ENCODE measurements at regions not wholly inside any gene's neighbourhood (a gene's known extent, or its start where the extent isn't known, plus 50 kb on each side); places are given as distances from the start of the nearest gene placed in this dataset.

DNA sequence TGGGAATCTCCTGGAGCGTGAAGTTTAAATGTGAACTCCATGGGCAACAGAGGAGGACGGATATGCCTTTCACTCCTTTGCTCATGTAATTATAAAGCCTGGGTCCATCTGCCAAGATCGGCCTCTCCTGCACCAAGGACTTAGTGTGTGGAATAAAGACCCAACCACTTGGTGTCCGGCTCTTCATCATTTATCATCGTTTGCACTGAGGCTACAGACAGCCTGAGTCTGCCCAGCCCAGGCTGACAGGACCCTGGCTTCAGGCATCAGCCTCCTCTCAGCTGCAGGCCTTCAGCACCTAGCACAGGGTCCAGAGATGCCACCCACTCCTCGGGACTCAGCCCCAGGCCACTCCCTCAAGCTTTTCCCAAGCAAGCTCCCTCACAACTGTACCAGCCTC is 206.8 kb upstream of the IPO5 start:
- TF ChIP-seq, protein P1, sequence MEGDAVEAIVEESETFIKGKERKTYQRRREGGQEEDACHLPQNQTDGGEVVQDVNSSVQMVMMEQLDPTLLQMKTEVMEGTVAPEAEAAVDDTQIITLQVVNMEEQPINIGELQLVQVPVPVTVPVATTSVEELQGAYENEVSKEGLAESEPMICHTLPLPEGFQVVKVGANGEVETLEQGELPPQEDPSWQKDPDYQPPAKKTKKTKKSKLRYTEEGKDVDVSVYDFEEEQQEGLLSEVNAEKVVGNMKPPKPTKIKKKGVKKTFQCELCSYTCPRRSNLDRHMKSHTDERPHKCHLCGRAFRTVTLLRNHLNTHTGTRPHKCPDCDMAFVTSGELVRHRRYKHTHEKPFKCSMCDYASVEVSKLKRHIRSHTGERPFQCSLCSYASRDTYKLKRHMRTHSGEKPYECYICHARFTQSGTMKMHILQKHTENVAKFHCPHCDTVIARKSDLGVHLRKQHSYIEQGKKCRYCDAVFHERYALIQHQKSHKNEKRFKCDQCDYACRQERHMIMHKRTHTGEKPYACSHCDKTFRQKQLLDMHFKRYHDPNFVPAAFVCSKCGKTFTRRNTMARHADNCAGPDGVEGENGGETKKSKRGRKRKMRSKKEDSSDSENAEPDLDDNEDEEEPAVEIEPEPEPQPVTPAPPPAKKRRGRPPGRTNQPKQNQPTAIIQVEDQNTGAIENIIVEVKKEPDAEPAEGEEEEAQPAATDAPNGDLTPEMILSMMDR (IDR thresholded peaks at IDR 0.05) = no peak
- TF ChIP-seq EZH2 (IDR thresholded peaks at IDR 0.05; ENCODE audit: borderline replicate concordance, insufficient read depth, low read depth, low read length, poor library complexity, severe bottlenecking) = no peak

Data from B cell (primary cell).